GM06990 (cell line): ENCODE measurements at regions not wholly inside any gene's neighbourhood (a gene's known extent, or its start where the extent isn't known, plus 50 kb on each side); places are given as distances from the start of the nearest gene placed in this dataset.

Experiments used
- DNase-seq: peaks from one replicate; pipeline ENCODE4 v3.0.0-alpha.2; 2011; ENCODE audit not compliant: insufficient read length; ENCODE audit errors: extremely low read depth
- H3K27me3 ChIP-seq: replicated peaks from 2 replicates; pipeline ENCODE4 v1.6.0; 2011; ENCODE audit warnings: low read length; ENCODE audit not compliant: control insufficient read depth, insufficient read depth
- H3K36me3 ChIP-seq: 2 replicates; pipeline ENCODE4 v1.5.1; 2011; ENCODE audit warnings: low read length; ENCODE audit not compliant: control insufficient read depth, insufficient read depth
- H3K4me3 ChIP-seq: replicated peaks from 2 replicates; pipeline ENCODE4 v1.5.1; 2011; ENCODE audit warnings: low read depth, mild to moderate bottlenecking, control low read depth, low read length
- TF ChIP-seq, protein P1 (sequence below): IDR thresholded peaks from 2 replicates; pipeline ENCODE4 v1.5.1; 2011; ENCODE audit warnings: low read length, control low read depth, mild to moderate bottlenecking, inconsistent platforms; ENCODE audit not compliant: insufficient read depth, poor library complexity, severe bottlenecking

DNA sequence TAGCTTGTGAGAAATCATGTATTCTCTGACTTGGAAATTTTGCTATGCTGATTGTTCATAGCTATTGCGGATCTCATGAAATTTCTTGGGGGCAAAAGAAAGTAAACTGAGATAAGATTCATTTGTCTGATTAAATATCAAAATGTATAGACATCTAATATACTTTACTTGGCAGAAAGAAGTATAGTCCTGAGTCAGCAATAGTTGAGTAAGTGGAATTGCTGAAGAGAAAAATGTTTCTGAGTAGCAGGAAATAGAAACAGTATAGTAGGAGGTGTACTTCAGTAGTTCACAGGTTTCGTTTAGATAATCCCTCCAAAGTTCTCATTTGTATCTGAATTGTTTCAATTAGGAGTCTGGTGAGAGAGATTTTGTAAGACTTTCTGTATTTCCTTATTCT is 705.9 kb downstream of the MCTP2 start:
- H3K36me3 ChIP-seq = no peaks in the 10 kb centered on the region
- TF ChIP-seq, protein P1, sequence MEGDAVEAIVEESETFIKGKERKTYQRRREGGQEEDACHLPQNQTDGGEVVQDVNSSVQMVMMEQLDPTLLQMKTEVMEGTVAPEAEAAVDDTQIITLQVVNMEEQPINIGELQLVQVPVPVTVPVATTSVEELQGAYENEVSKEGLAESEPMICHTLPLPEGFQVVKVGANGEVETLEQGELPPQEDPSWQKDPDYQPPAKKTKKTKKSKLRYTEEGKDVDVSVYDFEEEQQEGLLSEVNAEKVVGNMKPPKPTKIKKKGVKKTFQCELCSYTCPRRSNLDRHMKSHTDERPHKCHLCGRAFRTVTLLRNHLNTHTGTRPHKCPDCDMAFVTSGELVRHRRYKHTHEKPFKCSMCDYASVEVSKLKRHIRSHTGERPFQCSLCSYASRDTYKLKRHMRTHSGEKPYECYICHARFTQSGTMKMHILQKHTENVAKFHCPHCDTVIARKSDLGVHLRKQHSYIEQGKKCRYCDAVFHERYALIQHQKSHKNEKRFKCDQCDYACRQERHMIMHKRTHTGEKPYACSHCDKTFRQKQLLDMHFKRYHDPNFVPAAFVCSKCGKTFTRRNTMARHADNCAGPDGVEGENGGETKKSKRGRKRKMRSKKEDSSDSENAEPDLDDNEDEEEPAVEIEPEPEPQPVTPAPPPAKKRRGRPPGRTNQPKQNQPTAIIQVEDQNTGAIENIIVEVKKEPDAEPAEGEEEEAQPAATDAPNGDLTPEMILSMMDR = no peak
- no peaks in the 10 kb centered on the region for H3K27me3 ChIP-seq
- no peak overlapping the region for H3K4me3 ChIP-seq
- no peak for DNase-seq

DNA sequence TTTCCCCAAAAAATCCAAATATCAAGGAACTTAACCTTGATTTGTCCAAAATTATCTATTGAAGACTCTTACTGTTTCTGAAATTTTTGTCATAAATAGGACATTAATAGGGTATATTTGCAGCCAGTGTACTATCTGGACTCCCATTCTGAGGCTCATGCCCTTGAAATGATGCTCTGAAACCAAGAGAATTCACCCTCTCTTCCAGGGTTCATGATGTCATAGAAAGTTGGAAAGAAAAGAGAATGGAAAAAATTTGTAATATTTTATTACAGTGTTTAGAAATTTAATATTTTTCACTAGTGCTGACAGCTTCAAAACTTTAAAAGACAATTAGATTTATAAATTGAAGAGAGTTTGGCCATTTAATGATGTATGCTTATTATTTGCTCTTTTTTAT is 712.5 kb downstream of the MCTP2 start:
- TF ChIP-seq, protein P1 = no peak
- no peaks in the 10 kb centered on the region for H3K27me3 ChIP-seq
- no peak for DNase-seq
- H3K36me3 ChIP-seq = no peaks in the 10 kb centered on the region
- H3K4me3 ChIP-seq = no peak overlapping the region

DNA sequence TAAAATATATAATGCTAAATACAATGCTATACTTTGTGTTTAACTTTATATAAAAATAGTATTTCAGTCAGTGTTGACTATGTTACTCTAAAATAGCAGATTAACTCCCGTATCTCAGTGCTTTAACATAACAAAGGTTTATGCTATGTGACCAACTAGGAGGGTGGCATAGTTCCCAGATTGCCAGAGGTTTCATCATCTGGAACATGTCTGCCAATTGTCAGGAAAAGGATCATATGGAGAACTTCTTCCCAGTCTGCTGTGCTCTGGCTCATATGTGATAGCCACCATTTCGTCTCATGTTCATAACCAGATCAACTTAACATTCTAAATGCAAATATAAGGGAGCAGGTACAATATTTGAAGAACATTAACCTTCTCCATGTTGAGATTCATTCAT is 720.2 kb downstream of the MCTP2 start:
- Histone ChIP-seq H3K36me3 (no peaks in the 10 kb centered on the region), H3K4me3 (no peak overlapping the region), H3K27me3 (no peaks in the 10 kb centered on the region)
- TF ChIP-seq, protein P1 = no peak
- DNase-seq = no peak

DNA sequence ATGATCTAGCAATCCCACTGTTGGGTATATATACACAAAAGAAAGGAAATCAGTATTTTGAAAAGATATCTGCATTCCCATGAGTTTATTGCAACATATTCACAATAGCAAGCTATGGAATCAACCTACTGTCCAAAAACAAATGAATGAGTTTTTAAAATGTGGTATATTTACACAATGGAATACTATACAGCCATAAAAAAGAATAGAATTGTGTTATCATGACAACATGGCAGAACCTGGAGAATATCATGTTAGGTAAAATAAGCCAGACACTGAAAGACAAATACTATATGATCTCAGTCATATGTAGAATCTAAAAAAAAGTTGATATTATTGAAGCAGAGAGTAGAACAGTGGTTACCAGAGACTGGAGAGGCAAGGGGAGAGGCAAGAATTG is 732.6 kb downstream of the MCTP2 start:
- DNase-seq = no peak
- Histone ChIP-seq H3K4me3 (no peak overlapping the region), H3K27me3 (no peaks in the 10 kb centered on the region), H3K36me3 (no peaks in the 10 kb centered on the region)
- TF ChIP-seq, protein P1 = no peak

DNA sequence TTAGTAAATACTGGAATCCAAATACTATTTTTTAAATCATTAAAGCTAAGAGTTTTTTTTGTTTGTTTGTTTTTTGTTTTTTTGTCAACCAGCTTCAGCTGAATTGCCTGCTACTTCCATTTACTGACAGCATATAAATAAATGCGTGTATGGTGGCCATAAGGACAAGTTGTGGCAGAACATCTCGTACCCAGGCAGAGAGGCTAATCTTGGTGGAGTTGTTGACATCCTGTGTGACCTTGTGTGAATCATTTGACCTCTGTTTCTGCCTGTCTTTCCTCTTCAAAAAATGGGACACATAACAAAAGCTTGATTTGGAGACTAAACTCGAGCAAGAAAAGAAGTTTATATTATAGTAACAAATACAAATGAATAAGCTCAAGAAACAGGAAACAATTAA is 734.2 kb downstream of the MCTP2 start:
- DNase-seq = no peak
- no peaks in the 10 kb centered on the region for H3K36me3 ChIP-seq
- no peaks in the 10 kb centered on the region for H3K27me3 ChIP-seq
- TF ChIP-seq, protein P1 = no peak
- no peak overlapping the region for H3K4me3 ChIP-seq

DNA sequence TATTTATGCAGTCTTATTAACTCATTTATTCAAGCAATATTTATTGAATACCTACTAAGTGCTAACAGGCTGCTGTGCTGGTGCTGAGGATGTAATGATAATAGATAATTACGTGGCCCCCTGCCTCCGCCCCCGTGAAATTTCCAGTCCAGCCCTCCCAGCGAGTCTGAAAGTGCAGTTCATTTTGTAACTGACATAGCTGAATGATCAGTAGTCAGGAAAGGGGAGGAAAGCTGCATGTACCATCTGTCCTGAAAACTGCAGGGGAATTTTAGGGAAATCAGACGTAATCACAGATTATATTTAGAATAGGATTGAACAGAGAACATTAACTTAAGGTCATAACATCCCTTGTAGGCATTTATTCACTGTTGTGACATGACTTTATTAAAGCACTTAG is 736.8 kb downstream of the MCTP2 start:
- DNase-seq = no peak
- no peaks in the 10 kb centered on the region for H3K36me3 ChIP-seq
- no peak overlapping the region for H3K4me3 ChIP-seq
- TF ChIP-seq, protein P1 = no peak
- H3K27me3 ChIP-seq = no peaks in the 10 kb centered on the region
